ENCODE measurements at regions not wholly inside any gene's neighbourhood (a gene's known extent, or its start where the extent isn't known, plus 50 kb on each side); places are given as distances from the start of the nearest gene placed in this dataset.

DNA sequence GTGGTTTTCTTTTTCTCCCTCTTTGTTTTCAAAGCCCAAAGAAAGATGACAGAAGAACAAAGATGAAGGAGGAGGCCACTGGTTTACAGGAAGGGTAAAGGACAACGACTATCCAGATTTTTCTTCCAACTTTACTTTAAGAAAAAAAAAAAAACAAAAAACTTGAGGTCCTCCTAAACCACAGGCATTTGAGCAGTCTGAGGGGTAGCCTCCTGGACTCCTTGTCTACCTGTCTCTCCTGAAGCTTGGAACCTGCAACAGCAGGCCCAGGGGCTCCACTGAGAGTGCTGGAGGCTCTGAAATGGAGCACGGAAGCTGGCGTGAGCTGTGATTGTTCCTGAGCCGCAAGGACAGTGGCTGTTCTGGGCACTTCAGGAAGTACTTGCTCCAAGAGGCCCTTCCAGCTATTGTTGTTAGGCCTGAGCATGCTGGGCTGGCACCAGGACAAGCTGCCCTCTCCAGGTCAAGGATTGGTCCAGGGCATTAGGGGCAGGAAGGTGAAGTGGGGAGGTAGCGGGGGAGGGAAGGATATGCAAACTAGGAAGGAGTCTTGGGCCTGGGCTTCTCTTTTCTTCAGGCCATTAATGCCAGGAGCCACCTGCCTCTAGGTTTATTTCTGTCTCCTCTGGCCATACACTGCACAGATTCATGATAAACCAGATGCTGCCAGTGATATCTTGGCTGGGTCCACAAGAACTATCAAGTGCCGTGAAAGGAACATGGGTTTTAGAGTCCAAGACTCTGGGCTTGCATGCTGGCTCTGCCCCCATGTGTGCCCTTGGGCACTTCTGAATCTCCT lies 147.3 kb downstream of the CCDC34 start (continued):
- no peak for TF ChIP-seq REST (IDR thresholded peaks at IDR 0.05; ENCODE audit: low read depth)
- TF ChIP-seq SRF (IDR thresholded peaks at IDR 0.05; ENCODE audit: low read depth), result no peak

GRCh38 chr11:27214713-27215112 lies 148.3 kb downstream of the CCDC34 start:
- intact Hi-C loops (cut with micrococcal nuclease), result no loop called here

More at GRCh38 chr11:27214713-27215112, 148.3 kb downstream of the CCDC34 start:
- Histone ChIP-seq H3K9ac (ENCODE audit: low read length) (no peak overlapping the region), H2AFZ (ENCODE audit: low read depth, low read length, poor library complexity, severe bottlenecking) (no peak overlapping the region), H3K27me3 (ENCODE audit: insufficient read depth, low read length) (no peaks in the 10 kb centered on the region), H3K9me2 (ENCODE audit: insufficient read depth) (no peaks in the 10 kb centered on the region), H3K4me3 (replicated peaks in 1 of 2; ENCODE audit: low read depth in 1 of 2, low read length in 2 of 2) (no peak overlapping the region), H3K36me3 (ENCODE audit: control insufficient read depth in 1 of 2, insufficient read depth in 2 of 2, low read length in 2 of 2) (no peaks in the 10 kb centered on the region), H3K9me3 (ENCODE audit: control insufficient read depth in 1 of 2, insufficient read depth in 1 of 2, low read depth in 1 of 2, low read length in 2 of 2) (no peaks in the 10 kb centered on the region), H4K20me1 (ENCODE audit: insufficient read depth) (no peaks in the 10 kb centered on the region), H3K27ac (ENCODE audit: low read depth, low read length) (no peak overlapping the region), H3K4me2 (ENCODE audit: low read length) (no peak overlapping the region), H3K4me1 (ENCODE audit: control insufficient read depth in 1 of 2, insufficient read depth in 2 of 2, low read length in 2 of 2) (peaks cover 5 to 9% of the 10 kb centered on the region in 2 experiments), H3K79me2 (ENCODE audit: insufficient read depth, low read length) (no peaks in the 10 kb centered on the region)
- POLR2A ChIA-PET, result no interaction called here
- ATAC-seq, result no peak
- TF ChIP-seq, protein P1, sequence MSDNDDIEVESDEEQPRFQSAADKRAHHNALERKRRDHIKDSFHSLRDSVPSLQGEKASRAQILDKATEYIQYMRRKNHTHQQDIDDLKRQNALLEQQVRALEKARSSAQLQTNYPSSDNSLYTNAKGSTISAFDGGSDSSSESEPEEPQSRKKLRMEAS (IDR thresholded peaks at IDR 0.05), result no peak
- TF ChIP-seq JUND (IDR thresholded peaks at IDR 0.05) (no peak), ELF1 (IDR thresholded peaks at IDR 0.05; ENCODE audit: borderline replicate concordance, low read depth) (no peak), SRF (IDR thresholded peaks at IDR 0.05; ENCODE audit: low read depth) (no peak), EGR1 (IDR thresholded peaks at IDR 0.05; ENCODE audit: low read depth) (no peak), FOSL1 (IDR thresholded peaks at IDR 0.05; ENCODE audit: low read depth) (no peak)
- no peak for DNase-seq (ENCODE audit: low read depth, low spot score)
- CTCF ChIA-PET, result interaction anchor here (0.9 kb wide), 1 partner anchor 82 kb away, joined by 3 read pairs; no protein-coding TSS in a partner anchor
- no TSS peak for BruUV-seq (replicated peaks)
- RAD21 ChIA-PET (ENCODE audit: low non-redundant PET in 1 of 2, low total read pairs in 2 of 2, uncharacterized antibody in 2 of 2, unreplicated experiment in 2 of 2), result no interaction called here

Measured in HCT116 (cell line).